OCI-LY1 (cell line): ENCODE measurements at regions not wholly inside any gene's neighbourhood (a gene's known extent, or its start where the extent isn't known, plus 50 kb on each side); places are given as distances from the start of the nearest gene placed in this dataset.

Experiments used
- EZH2 ChIP-seq: fragments of 200-600 bp; sonication (generic), shearing (Covaris generic); IDR thresholded peaks from 2 replicates; pipeline ENCODE4 v1.8.0; 2017; ENCODE audit warnings: borderline replicate concordance, mixed run types, mild to moderate bottlenecking, antibody characterized with exemption, low read length, moderate library complexity, mixed read lengths
- TF ChIP-seq, protein P1 (sequence below): fragments of 200-600 bp; sonication (generic), shearing (Covaris generic); IDR thresholded peaks from 2 replicates; pipeline ENCODE4 v1.5.1; 2017; ENCODE audit warnings: mild to moderate bottlenecking, antibody characterized with exemption, low read length, moderate library complexity, mixed read lengths

DNA sequence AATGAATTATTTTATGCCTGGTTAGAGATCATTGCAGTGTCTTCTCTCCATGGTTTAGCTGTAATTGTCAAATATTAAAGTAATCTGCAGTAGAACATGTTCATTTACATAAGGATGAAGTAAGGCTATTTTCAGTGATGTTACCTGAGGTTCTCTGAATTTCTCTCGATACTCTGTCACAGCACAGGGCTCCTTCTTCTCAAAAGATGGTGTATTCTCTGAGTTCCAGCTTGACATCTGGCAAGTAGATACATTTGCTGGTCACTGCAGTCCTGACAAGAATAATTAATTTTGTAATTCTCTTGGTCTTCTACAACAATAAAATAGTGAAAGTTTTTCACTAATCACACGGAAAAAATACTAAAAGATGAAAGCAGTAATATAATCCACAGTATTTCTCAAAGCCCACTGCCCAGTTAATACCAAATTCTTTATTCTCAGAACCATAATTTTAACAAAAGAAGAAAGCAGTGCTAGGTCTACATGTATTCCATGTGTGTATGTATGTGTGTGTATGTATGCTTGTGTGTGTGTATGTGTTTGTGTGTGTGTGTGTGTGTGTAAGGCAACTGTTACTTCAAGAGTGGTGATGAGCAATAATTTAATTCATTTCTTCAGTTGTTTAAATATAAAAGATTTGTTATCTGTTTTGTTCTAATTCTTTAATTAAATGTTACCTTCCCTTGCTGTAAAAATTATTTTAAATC, 1165.5 kb upstream of the SLC39A10 start:
- TF ChIP-seq EZH2 = no peak
- TF ChIP-seq, protein P1, sequence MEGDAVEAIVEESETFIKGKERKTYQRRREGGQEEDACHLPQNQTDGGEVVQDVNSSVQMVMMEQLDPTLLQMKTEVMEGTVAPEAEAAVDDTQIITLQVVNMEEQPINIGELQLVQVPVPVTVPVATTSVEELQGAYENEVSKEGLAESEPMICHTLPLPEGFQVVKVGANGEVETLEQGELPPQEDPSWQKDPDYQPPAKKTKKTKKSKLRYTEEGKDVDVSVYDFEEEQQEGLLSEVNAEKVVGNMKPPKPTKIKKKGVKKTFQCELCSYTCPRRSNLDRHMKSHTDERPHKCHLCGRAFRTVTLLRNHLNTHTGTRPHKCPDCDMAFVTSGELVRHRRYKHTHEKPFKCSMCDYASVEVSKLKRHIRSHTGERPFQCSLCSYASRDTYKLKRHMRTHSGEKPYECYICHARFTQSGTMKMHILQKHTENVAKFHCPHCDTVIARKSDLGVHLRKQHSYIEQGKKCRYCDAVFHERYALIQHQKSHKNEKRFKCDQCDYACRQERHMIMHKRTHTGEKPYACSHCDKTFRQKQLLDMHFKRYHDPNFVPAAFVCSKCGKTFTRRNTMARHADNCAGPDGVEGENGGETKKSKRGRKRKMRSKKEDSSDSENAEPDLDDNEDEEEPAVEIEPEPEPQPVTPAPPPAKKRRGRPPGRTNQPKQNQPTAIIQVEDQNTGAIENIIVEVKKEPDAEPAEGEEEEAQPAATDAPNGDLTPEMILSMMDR = no peak
